ENCODE measurements at regions not wholly inside any gene's neighbourhood (a gene's known extent, or its start where the extent isn't known, plus 50 kb on each side); places are given as distances from the start of the nearest gene placed in this dataset.

DNA sequence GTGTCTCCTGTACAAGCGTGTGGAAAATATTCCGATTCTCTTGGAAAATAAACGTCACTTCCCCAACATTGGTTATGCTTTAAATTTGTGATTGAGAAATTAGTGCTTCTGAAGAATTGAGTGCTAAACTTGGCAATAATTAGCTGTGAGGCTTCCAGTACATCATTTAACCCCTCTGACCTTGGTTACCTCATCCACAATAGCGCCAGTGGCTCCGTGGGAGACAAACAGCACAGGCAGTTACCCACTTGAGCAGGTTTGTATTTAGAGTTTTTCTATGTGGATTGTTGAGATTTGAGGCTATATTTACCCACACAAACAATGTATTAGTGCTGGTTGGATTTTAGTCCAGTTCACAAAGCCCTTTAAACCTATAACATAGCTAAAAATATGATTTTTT lies 476.5 kb downstream of the NKX6-1 start:
- TF ChIP-seq CTCF (IDR thresholded peaks at IDR 0.05 in 4 of 5, conservative IDR thresholded peaks at IDR 0.05 in 1 of 5) = no peak
- no peak for TF ChIP-seq POLR2A (IDR thresholded peaks at IDR 0.05)
